Thyroid gland (tissue), 4 donors: ENCODE measurements at regions not wholly inside any gene's neighbourhood (a gene's known extent, or its start where the extent isn't known, plus 50 kb on each side); places are given as distances from the start of the nearest gene placed in this dataset.

Experiments used
- POLR2A ChIP-seq, 2 donors: fragments of 450-650 bp; IDR thresholded peaks; one replicate each; pipeline ENCODE4 v1.6.1; 2017; ENCODE audit warnings: antibody characterized with exemption in 2 of 2, mild to moderate bottlenecking in 2 of 2, moderate library complexity in 1 of 2
- TF ChIP-seq, protein P1 (sequence below), 6 experiments: fragments of 200-600 bp in 3 of 6; fragments of 450-650 bp in 3 of 6; sonication (generic) in 3 of 6; IDR thresholded peaks; one replicate each; pipeline ENCODE4 v1.5.1; 2016 to 2019; ENCODE audit warnings: antibody characterized with exemption in 6 of 6, mild to moderate bottlenecking in 2 of 6, inconsistent platforms in 1 of 6, moderate library complexity in 1 of 6

- TF ChIP-seq, protein P1, sequence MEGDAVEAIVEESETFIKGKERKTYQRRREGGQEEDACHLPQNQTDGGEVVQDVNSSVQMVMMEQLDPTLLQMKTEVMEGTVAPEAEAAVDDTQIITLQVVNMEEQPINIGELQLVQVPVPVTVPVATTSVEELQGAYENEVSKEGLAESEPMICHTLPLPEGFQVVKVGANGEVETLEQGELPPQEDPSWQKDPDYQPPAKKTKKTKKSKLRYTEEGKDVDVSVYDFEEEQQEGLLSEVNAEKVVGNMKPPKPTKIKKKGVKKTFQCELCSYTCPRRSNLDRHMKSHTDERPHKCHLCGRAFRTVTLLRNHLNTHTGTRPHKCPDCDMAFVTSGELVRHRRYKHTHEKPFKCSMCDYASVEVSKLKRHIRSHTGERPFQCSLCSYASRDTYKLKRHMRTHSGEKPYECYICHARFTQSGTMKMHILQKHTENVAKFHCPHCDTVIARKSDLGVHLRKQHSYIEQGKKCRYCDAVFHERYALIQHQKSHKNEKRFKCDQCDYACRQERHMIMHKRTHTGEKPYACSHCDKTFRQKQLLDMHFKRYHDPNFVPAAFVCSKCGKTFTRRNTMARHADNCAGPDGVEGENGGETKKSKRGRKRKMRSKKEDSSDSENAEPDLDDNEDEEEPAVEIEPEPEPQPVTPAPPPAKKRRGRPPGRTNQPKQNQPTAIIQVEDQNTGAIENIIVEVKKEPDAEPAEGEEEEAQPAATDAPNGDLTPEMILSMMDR (IDR thresholded peaks at IDR 0.05), result no peak
- TF ChIP-seq POLR2A (IDR thresholded peaks at IDR 0.05), result no peak
Observed at GRCh38 chr6:165988302-165988756, 179.3 kb downstream of the TBXT start.
